Loucy (cell line): ENCODE measurements at regions not wholly inside any gene's neighbourhood (a gene's known extent, or its start where the extent isn't known, plus 50 kb on each side); places are given as distances from the start of the nearest gene placed in this dataset.
A peak's percentile ranks its signal among the peaks of the same experiment; 100 is the strongest.

Experiments used
- H2AFZ ChIP-seq: fragments of 200-600 bp; sonication (generic); 2 replicates; pipeline ENCODE4 v1.6.0; 2016; ENCODE audit warnings: antibody characterized with exemption, mild to moderate bottlenecking, low read length, moderate library complexity
- H3F3A ChIP-seq: fragments of 200-600 bp; 2 replicates; pipeline ENCODE4 v1.6.0; 2016; ENCODE audit warnings: antibody characterized with exemption, low read depth, mild to moderate bottlenecking
- H3K27me3 ChIP-seq: fragments of 200-600 bp; sonication (generic); 2 replicates; pipeline ENCODE4 v1.6.1; 2014; ENCODE audit warnings: low read length, mild to moderate bottlenecking; ENCODE audit not compliant: insufficient read depth, poor library complexity, severe bottlenecking
- H3K36me3 ChIP-seq: fragments of 200-600 bp; sonication (generic); 2 replicates; pipeline ENCODE4 v1.6.1; 2016; ENCODE audit warnings: low read length; ENCODE audit not compliant: insufficient read depth
- H3K4me1 ChIP-seq: fragments of 200-600 bp; sonication (generic); 2 replicates; pipeline ENCODE4 v1.5.1; 2014; ENCODE audit warnings: low read length, mild to moderate bottlenecking; ENCODE audit not compliant: insufficient read depth, poor library complexity, severe bottlenecking
- H3K4me2 ChIP-seq: fragments of 200-600 bp; sonication (generic); 2 replicates; pipeline ENCODE4 v1.6.0; 2014; ENCODE audit warnings: antibody characterized with exemption, low read length, low read depth, mild to moderate bottlenecking; ENCODE audit not compliant: poor library complexity, severe bottlenecking
- H3K4me3 ChIP-seq: fragments of 200-600 bp; sonication (generic); 2 replicates; pipeline ENCODE4 v1.5.1; 2014; ENCODE audit warnings: low read length, mild to moderate bottlenecking, mixed read lengths; ENCODE audit not compliant: poor library complexity, severe bottlenecking
- H3K79me2 ChIP-seq: fragments of 200-600 bp; sonication (generic); 2 replicates; pipeline ENCODE4 v1.6.1; 2014; ENCODE audit warnings: low read length; ENCODE audit not compliant: insufficient read depth
- H3K9ac ChIP-seq: fragments of 200-600 bp; sonication (generic); 2 replicates; pipeline ENCODE4 v1.6.0; 2014; ENCODE audit warnings: mild to moderate bottlenecking, low read depth, low read length, moderate library complexity; ENCODE audit not compliant: poor library complexity, severe bottlenecking
- H3K9me2 ChIP-seq: fragments of 200-600 bp; sonication (generic); replicated peaks from 2 replicates; pipeline ENCODE4 v1.6.1; 2016; ENCODE audit warnings: low read depth, low read length, mixed read lengths
- H3K9me3 ChIP-seq: fragments of 200-600 bp; sonication (generic); 2 replicates; pipeline ENCODE4 v1.6.1; 2014; ENCODE audit warnings: mild to moderate bottlenecking, antibody characterized with exemption, low read length, low read depth; ENCODE audit not compliant: insufficient read depth
- H4K20me1 ChIP-seq: fragments of 200-600 bp; sonication (generic); 2 replicates; pipeline ENCODE4 v1.6.0; 2014; ENCODE audit warnings: antibody characterized with exemption, low read length, mild to moderate bottlenecking; ENCODE audit not compliant: insufficient read depth, poor library complexity, severe bottlenecking
- CTCF ChIP-seq: fragments of 200-600 bp; sonication (generic); conservative IDR thresholded peaks from 2 replicates; pipeline ENCODE4 v1.5.1; 2014; ENCODE audit warnings: mild to moderate bottlenecking, antibody characterized with exemption, low read length
- EZH2phosphoT487 ChIP-seq: fragments of 200-600 bp; IDR thresholded peaks from 2 replicates; pipeline ENCODE4 v1.6.1; 2018; ENCODE audit warnings: antibody characterized with exemption, mild to moderate bottlenecking, moderate library complexity, borderline replicate concordance

- Histone ChIP-seq H3K4me1 (no peaks in the 10 kb centered on the region), H3K9me3 (no peaks in the 10 kb centered on the region), H3K27me3 (no peaks in the 10 kb centered on the region), H3K4me3 (no peak overlapping the region), H3F3A (no peaks in the 10 kb centered on the region), H3K79me2 (no peaks in the 10 kb centered on the region), H3K36me3 (no peaks in the 10 kb centered on the region), H4K20me1 (no peaks in the 10 kb centered on the region), H3K4me2 (no peak overlapping the region), H2AFZ (no peak overlapping the region), H3K9ac (no peak overlapping the region), H3K9me2 (no peaks in the 10 kb centered on the region)
- no peak for TF ChIP-seq CTCF
- no peak for TF ChIP-seq EZH2phosphoT487
These were observed 143.3 kb downstream of the FTCDNL1 start for GRCh38 chr2:199707593-199708185.

- Histone ChIP-seq H3F3A (no peaks in the 10 kb centered on the region), H3K79me2 (no peaks in the 10 kb centered on the region), H3K9ac (no peak overlapping the region), H2AFZ (no peak overlapping the region), H3K9me3 (no peaks in the 10 kb centered on the region), H3K36me3 (no peaks in the 10 kb centered on the region), H3K4me1 (no peaks in the 10 kb centered on the region), H4K20me1 (no peaks in the 10 kb centered on the region), H3K4me2 (no peak overlapping the region), H3K9me2 (no peaks in the 10 kb centered on the region), H3K27me3 (no peaks in the 10 kb centered on the region), H3K4me3 (no peak overlapping the region)
- no peak for TF ChIP-seq CTCF
- no peak for TF ChIP-seq EZH2phosphoT487
These were observed 145.5 kb downstream of the FTCDNL1 start for GRCh38 chr2:199705538-199705937.

GRCh38 chr2:199704358-199705238 is 146.4 kb downstream of the FTCDNL1 start:
- Histone ChIP-seq H3K79me2 (no peaks in the 10 kb centered on the region), H4K20me1 (no peaks in the 10 kb centered on the region), H3K27me3 (no peaks in the 10 kb centered on the region), H3K36me3 (no peaks in the 10 kb centered on the region), H3K9me2 (no peaks in the 10 kb centered on the region), H2AFZ (peak overlapping the region; percentile 67), H3K4me1 (no peaks in the 10 kb centered on the region), H3K9ac (no peak overlapping the region), H3K4me3 (no peak overlapping the region), H3K9me3 (no peaks in the 10 kb centered on the region), H3K4me2 (no peak overlapping the region), H3F3A (no peaks in the 10 kb centered on the region)
- TF ChIP-seq EZH2phosphoT487 (no peak), CTCF (peak; percentile 83)
